Activated CD4-positive, alpha-beta T cell treated with anti-CD3 and anti-CD28 coated beads, Interleukin-2, Interleukin-4, amounts not matched to agents 100 ng/mL and 50 ng/mL, durations not matched to agents 16 hours and 8 hours (primary cell): ENCODE measurements at regions not wholly inside any gene's neighbourhood (a gene's known extent, or its start where the extent isn't known, plus 50 kb on each side); places are given as distances from the start of the nearest gene placed in this dataset.
"Not testable (repeated sequence)": the region's sequence is repeated elsewhere in the genome, so short reads cannot be mapped to it uniquely, and the experiment has no call there.

Experiments used
- DNase-seq: peaks from one replicate; pipeline ENCODE4 v3.0.0-alpha.2; 2020; ENCODE audit warnings: low spot score

DNA sequence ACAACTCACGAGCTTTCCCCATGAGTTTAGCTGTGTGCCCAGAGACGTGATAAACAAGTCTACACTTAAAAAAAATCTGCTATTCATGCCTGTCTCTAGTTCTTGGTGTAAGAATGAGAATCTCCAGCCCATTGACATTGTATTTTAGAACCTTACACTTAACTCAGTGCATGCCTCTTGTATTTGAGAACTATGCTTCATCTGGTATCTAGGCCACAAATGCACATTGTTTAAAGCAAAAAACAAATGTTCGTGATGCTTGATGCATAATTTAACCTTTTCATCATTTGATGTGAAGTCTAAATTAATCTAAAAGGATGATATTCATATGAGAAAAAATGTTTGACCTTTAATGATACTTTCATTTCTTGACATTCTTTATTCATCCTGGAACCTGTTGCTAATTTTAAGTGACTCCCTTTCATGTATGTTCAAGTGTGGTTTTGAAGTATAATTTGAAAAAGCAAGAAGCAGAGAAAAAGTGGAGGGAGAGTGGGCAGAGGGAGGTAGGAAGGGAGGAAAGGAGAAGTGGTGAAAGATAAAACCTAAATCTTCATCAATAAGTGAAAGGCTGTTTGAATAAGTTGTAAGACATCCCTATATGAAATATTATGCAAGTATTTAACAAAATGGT lies 116.9 kb downstream of the PFDN4 start:
- no peak for DNase-seq

DNA sequence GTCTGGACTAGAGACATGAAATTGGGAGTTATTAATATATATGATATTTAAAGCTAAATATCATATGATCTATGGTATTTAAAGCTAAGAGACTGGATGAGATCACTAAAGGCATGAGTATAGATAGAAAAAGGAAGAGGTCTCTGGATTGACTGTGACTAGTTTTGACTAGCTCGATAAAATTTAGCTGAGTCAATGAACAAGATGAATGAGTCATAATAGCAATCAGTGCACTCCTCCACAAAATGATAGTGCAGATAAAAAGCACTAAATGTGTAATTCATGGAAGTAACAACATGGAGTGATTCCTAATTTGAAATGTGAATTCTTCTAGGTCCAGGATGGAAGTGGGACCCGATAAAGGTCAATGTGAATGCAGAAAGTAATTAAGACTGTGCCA lies 127.4 kb downstream of the PFDN4 start:
- no peak for DNase-seq

DNA sequence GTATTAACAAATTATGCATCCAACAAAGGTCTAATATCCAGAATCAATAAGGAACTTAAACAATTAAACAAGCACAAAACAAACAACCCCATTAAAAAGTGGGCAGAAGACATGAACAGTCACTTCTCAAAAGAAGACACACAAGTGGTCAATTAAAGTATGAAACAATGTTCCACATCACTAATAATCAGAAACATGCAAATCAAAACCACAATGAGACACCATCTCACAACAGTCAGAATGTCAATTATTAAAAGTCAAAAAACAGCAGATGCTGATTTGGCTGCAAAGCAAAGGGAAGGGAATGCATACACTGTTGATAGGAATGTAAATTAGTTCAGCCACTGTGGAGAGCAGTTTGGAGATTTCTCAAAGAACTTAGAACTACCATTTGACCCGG lies 129.3 kb downstream of the PFDN4 start:
- no peak for DNase-seq

- DNase-seq, result no peak
Observed at GRCh38 chr20:54339093-54339492, 131.2 kb downstream of the PFDN4 start.

GRCh38 chr20:54340206-54340605 lies 132.3 kb downstream of the PFDN4 start:
- DNase-seq, result no peak

DNA sequence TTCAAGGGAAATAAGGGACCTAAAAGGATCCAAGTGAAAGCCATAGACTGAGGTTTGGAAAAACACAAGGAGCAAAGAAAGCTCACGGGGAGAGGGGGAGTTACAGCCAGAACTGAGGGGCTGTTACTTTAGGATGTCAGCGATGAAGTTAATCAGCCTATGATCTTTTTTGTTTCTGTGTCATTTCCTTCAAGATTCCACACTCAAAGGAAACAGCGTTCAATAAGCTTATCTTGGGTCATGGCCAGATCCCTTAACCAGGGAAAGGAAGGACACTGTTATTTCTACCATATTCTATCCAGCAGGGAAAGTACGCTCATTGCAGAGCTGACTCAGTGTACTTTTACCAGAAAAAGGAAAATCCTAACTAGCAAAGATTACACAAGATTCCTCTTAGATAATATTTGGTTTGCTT lies 132.8 kb downstream of the PFDN4 start:
- DNase-seq, result no peak

DNA sequence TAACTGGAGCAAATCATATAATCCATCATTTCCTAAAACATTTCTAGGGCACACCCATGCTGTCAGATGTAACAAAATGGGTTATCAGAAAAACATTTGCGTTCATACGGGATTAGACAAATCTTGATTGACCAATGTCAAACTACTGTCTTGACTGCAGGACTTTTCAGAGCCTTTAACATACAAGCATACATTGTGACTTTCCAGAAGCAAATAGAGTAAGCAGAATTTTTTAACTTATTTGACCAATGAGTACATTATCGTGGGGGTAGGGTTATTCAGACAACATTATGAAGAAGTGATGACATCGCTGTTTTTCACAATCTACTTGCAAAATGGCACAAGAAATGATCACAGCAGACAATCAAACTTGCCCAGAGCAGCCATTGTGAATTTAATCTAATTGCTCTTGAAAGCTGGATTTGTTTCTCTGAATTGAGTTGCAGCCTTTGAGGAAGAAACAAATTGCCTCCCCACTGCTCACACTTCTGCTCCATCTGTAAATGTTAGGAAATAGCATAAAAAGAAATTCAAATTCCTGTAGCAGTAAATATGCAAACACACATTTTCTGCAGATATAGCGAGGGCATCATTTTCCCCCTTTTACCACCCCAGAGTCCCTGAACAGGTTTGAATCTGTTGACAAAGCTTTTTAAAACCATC lies 133.0 kb upstream of the DOK5 start:
- DNase-seq, result no peak

- DNase-seq, result no peak
Observed at GRCh38 chr20:54343099-54343498, 132.3 kb upstream of the DOK5 start.

DNA sequence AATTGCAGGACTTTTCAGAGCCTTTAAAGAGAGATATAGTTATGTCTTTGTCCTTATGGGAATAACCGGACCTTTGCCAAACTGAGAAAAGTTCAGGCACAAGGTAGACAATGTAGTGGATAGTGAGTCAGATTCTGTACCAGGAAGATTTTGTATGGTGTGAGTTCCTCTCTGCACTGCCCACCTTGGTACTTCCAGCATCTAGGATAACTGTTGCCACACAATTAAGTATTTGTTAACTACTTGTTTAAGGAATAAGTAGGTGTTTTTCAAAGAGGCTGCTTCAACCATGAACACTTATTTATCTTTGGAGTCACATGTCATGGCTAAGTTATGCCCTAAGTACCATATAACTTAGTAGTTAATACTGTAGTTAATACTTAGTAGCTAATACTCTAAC lies 131.8 kb upstream of the DOK5 start:
- DNase-seq, result no peak

DNA sequence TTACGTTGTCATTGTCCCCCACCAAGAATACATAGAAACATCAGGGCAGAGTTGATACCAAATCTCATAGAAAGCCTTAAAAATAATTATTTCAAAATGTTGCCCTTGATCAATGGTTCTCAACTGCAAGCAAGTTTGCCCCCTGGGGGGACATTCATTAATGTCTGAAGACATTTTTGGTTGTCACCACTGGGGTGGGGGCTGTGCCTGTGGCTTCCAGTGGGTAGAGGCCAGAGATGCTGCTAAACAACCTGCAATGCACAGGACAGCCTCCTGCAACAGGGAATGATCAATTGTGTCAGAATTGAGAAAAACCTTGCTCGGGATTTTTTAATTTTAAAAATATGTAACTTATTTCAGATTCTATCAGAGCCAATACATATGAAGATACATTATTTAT lies 130.6 kb upstream of the DOK5 start:
- DNase-seq, result no peak

- DNase-seq, result peak; percentile 52
Observed at GRCh38 chr20:54345301-54345724, 130.1 kb upstream of the DOK5 start.

GRCh38 chr20:54345821-54346220 lies 129.6 kb upstream of the DOK5 start:
- DNase-seq, result no peak

GRCh38 chr20:54346276-54346675 lies 129.1 kb upstream of the DOK5 start:
- DNase-seq, result no peak

- no peak for DNase-seq
Observed at GRCh38 chr20:54347166-54347833, 128.1 kb upstream of the DOK5 start.

- DNase-seq, result peak; percentile 57
Observed at GRCh38 chr20:54350415-54350814, 125.0 kb upstream of the DOK5 start.

DNA sequence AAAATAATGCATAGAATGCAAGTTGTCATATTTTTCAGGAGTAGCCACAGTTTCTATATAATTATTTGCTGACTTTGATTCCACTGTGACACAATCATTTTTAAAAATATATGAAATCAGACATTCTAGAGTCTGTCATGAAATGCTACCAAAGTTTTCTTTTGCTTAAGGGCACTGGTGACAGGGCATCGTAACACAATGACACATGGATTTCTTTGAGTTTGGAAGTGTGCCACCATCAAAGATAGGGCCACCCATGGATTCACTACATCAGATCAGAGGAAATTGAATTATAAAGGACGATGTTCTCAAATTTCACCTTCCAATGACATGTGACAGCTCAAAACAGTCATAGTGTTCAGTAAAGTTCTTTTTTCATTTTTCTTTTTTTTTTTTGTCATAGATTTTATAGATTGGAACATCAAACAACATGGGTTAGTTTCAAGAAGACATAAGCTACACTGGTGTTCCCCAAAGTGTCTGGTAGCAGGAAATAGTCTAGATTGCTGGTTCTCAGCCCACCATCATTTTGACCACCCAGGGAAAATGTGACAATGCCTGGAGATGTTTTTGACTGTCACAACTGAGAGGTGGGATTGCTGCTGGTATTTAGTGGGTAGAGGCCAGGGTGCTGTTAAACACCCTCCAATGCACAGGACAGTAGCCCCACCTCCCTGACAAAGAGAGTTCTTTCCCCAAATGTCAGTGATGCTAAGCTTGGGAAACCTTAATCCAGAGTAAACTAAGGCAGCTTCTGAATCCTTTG lies 123.8 kb upstream of the DOK5 start:
- no peak for DNase-seq

DNA sequence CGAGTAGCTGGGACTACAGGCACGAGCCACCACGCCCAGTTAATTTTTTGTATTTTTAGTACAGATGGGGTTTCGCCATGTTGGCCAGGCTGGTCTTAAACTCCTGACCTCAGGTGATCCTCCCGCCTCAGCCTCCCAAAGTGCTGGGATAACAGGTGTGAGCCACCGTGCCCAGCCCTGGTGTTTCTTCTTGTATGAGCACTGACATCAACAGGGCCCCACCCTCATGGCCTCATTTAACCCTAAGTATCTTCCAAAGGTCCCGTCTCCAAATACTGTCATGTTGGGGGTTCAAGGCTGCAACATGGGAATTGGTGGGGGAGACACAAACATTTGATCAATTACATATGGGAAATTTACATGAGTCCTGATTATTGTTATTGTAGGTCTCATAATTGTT lies 122.9 kb upstream of the DOK5 start:
- not testable (repeated sequence) for DNase-seq

DNA sequence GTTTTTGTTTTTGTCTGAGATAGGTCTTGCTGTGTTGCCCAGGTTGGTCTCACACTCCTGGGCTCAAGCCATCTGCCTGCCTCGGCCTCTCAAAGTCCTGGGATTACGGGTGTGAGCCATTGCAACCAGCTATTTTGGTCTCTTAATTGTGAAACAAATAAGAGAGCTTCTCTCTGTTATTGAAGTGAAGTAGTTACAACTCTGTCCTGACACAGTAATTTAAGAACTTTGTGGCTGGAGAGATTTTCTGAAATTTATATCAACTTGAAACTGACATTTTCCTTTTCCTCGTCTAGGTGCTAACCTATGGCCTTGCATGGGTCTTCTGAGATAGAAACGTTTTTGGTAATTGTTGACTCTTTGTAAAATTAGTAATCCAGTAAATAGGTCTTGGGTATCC lies 122.1 kb upstream of the DOK5 start:
- DNase-seq, result peak; percentile 62

GRCh38 chr20:54355631-54356280 lies 119.6 kb upstream of the DOK5 start:
- DNase-seq, result no peak

GRCh38 chr20:54356801-54357200 lies 118.6 kb upstream of the DOK5 start:
- DNase-seq, result no peak

GRCh38 chr20:54361475-54361874 lies 113.9 kb upstream of the DOK5 start:
- no peak for DNase-seq

DNA sequence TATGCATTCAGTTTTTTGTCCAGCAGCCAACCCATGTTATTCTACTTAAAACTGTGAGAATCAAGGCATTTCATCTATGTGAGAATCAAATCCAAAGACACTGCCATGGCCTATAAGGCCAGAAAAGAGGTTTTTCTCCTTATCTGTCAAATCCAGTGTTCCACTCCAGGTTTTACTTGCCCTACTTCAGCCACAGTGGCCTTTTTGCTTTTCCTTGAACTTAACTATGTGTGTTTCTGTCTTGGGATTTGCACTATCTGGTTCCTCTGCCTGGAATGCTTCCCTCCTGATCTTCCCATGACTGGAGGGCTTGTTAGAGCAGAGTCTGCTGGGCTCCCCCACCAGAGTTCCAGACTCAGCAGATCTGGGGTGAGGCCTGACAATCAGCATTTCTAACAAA lies 113.1 kb upstream of the DOK5 start:
- no peak for DNase-seq
